ENCODE measurements at regions not wholly inside any gene's neighbourhood (a gene's known extent, or its start where the extent isn't known, plus 50 kb on each side); places are given as distances from the start of the nearest gene placed in this dataset.

GRCh38 chr14:59061292-59061691, 127.2 kb upstream of the DAAM1 start:
- Histone ChIP-seq H3K36me3 (ENCODE audit: control insufficient read depth in 2 of 2, extremely low read depth in 1 of 2, insufficient read depth in 2 of 2, low read length in 2 of 2) (no peaks in the 10 kb centered on the region), H3K9ac (replicated peaks; ENCODE audit: extremely low read depth, insufficient read depth, low read length) (no peak overlapping the region), H3K4me1 (ENCODE audit: control insufficient read depth, extremely low read depth, insufficient read depth, low read length) (no peaks in the 10 kb centered on the region), H4K20me1 (replicated peaks; ENCODE audit: control insufficient read depth, extremely low read depth, insufficient read depth, low read length) (no peaks in the 10 kb centered on the region), H3K4me3 (replicated peaks in 1 of 3; ENCODE audit: insufficient read depth in 1 of 3, low read depth in 1 of 3, low read length in 3 of 3) (no peak overlapping the region), H3K9me3 (replicated peaks; ENCODE audit: control insufficient read depth, insufficient read depth, low read length) (no peaks in the 10 kb centered on the region), H3K4me2 (ENCODE audit: insufficient read depth, low read length) (no peak overlapping the region), H3K27ac (ENCODE audit: insufficient read depth, low read depth, low read length) (no peak overlapping the region), H2AFZ (ENCODE audit: low read depth, low read length) (no peak overlapping the region), H3K27me3 (ENCODE audit: control insufficient read depth in 2 of 2, insufficient read depth in 2 of 2, low read length in 2 of 2) (no peaks in the 10 kb centered on the region), H3K9me1 (replicated peaks; ENCODE audit: control insufficient read depth, extremely low read depth, insufficient read depth, low read length) (no peaks in the 10 kb centered on the region), H3K79me2 (ENCODE audit: control insufficient read depth, insufficient read depth, low read length) (no peaks in the 10 kb centered on the region)
- intact Hi-C loops (cut with micrococcal nuclease) (no loop called here), dilution Hi-C loops (cut with MboI; ENCODE audit: extremely low pct_ligation_motif_present, low sequenced_read_pairs) (no loop called here)
- no peak for DNase-seq (ENCODE audit: low read depth, low spot score)
- no peak for TF ChIP-seq POLR2A (IDR thresholded peaks at IDR 0.05; ENCODE audit: low read depth, low read length)
- no peak for TF ChIP-seq MYC (IDR thresholded peaks at IDR 0.05; ENCODE audit: low read depth, low read length)
- no peak for TF ChIP-seq POLR2AphosphoS5 (IDR thresholded peaks at IDR 0.05; ENCODE audit: insufficient read depth, low read depth, low read length)
- TF ChIP-seq CTCF (IDR thresholded peaks at IDR 0.05; ENCODE audit: extremely low read depth in 1 of 2, insufficient read depth in 1 of 2, low read depth in 1 of 2, low read length in 2 of 2): no peak
- no peak for TF ChIP-seq JUN (IDR thresholded peaks at IDR 0.05; ENCODE audit: borderline replicate concordance, insufficient read depth, insufficient read length, low read depth)
- no peak for TF ChIP-seq FOS (IDR thresholded peaks at IDR 0.05; ENCODE audit: borderline replicate concordance, insufficient read depth, low read length)
- no peak for TF ChIP-seq EZH2 (IDR thresholded peaks at IDR 0.05; ENCODE audit: borderline replicate concordance, low read depth, low read length, severe bottlenecking)
- no peak for TF ChIP-seq MAX (IDR thresholded peaks at IDR 0.05; ENCODE audit: insufficient read depth, insufficient read length)
- no peak for TF ChIP-seq GATA2 (IDR thresholded peaks at IDR 0.05; ENCODE audit: insufficient read depth, insufficient read length, low read depth, low read length)
- ChIA-PET CTCF (interaction anchor here (0.8 kb wide), 1 partner anchor 10 kb away, joined by 3 read pairs; no protein-coding TSS in a partner anchor), POLR2A (no interaction called here)
- no TSS peak for BruUV-seq (replicated peaks)
- FAIRE-seq: no peak
